GM12891 (cell line): ENCODE measurements at regions not wholly inside any gene's neighbourhood (a gene's known extent, or its start where the extent isn't known, plus 50 kb on each side); places are given as distances from the start of the nearest gene placed in this dataset.

Source experiments
- PAX5 ChIP-seq: IDR thresholded peaks from 2 replicates; pipeline ENCODE4 v1.6.1; 2011; ENCODE audit warnings: low read length, moderate library complexity, mild to moderate bottlenecking; ENCODE audit not compliant: insufficient read depth, severe bottlenecking
- POLR2A ChIP-seq: IDR thresholded peaks from 2 replicates; pipeline ENCODE4 v1.6.1; 2011; ENCODE audit warnings: low read depth, low read length, control low read depth
- POLR2AphosphoS5 ChIP-seq: IDR thresholded peaks from 2 replicates; pipeline ENCODE4 v1.6.1; 2011; ENCODE audit warnings: low read depth, low read length, control low read depth
- SPI1 ChIP-seq: IDR thresholded peaks from 2 replicates; pipeline ENCODE4 v1.6.1; 2011; ENCODE audit warnings: low read depth, low read length, control low read depth
- TAF1 ChIP-seq: IDR thresholded peaks from 2 replicates; pipeline ENCODE4 v1.6.1; 2011; ENCODE audit warnings: low read depth, low read length, control low read depth

- TF ChIP-seq POLR2A = no peak
- TF ChIP-seq POLR2AphosphoS5 = no peak
- no peak for TF ChIP-seq TAF1
- no peak for TF ChIP-seq PAX5
- no peak for TF ChIP-seq SPI1
Measured at GRCh38 chr4:19158107-19158809, 1093.4 kb upstream of the SLIT2 start.
